K562 (cell line): ENCODE measurements at regions not wholly inside any gene's neighbourhood (a gene's known extent, or its start where the extent isn't known, plus 50 kb on each side); places are given as distances from the start of the nearest gene placed in this dataset.

Experiments
- ATAC-seq: fragments of 200-7000 bp; cut with Tn5 transposase; 3 replicates; pipeline ENCODE4 v1.9.1; 2020; ENCODE audit warnings: moderate library complexity
- BruUV-seq: library from RNA; stranded (reverse); fragments of 400-500 nt; replicated peaks from 2 replicates; lab custom pipeline; 2021; lab: Mats Ljungman, UMichigan
- CTCF ChIA-PET: fragments of 300-600 bp; formaldehyde crosslinking; extraction: SDS; loops from one replicate; lab custom pipeline; 2021; ENCODE audit warnings: low intra/inter-chr PET ratio; lab: Yijun Ruan, JAX
- POLR2A ChIA-PET: fragments of 300-600, 350-650 bp; sonication (Branson Sonifier 250); formaldehyde crosslinking; extraction: SDS; loops from one replicate; lab custom pipeline; 2021; ENCODE audit warnings: antibody characterized with exemption, inconsistent platforms; lab: Yijun Ruan, JAX
- DNase-seq, 4 experiments: peaks; one replicate each; pipeline versions ENCODE4 v3.0.0 to v3.0.0-alpha.2; 2011 to 2018; ENCODE audit warnings: low spot score in 3 of 4, mixed read lengths in 3 of 4; ENCODE audit errors: extremely low read depth in 1 of 4
- FAIRE-seq: peaks from 2 replicates; lab custom pipeline; 2011; peaks lifted over from hg19 to GRCh38; lab: Jason Lieb, UNC
- H2AFZ ChIP-seq: 2 replicates; pipeline ENCODE4 v1.6.0; 2011; ENCODE audit warnings: low read depth, low read length, control low read depth, inconsistent platforms
- H3K27ac ChIP-seq: fragments of 200-600 bp; 3 replicates; pipeline ENCODE4 v1.8.0; 2011; ENCODE audit warnings: low read depth, mild to moderate bottlenecking, control low read depth, inconsistent platforms, low read length, moderate library complexity, mixed read lengths; ENCODE audit errors: extremely low read depth
- H3K27me3 ChIP-seq, 2 experiments: fragments of 300-600 bp in 1 of 2; 2 replicates in 1 of 2; 3 replicates in 1 of 2; pipeline versions ENCODE4 v1.6.0 to v1.8.0; 2011; ENCODE audit warnings: inconsistent platforms in 2 of 2, low read length in 2 of 2, mild to moderate bottlenecking in 1 of 2, mixed read lengths in 1 of 2, moderate library complexity in 1 of 2; ENCODE audit not compliant: control insufficient read depth in 2 of 2, insufficient read depth in 2 of 2
- H3K36me3 ChIP-seq: fragments of 300-600 bp; 3 replicates; pipeline ENCODE4 v1.8.0; 2011; ENCODE audit warnings: mild to moderate bottlenecking, low read length, inconsistent platforms; ENCODE audit not compliant: control insufficient read depth, insufficient read depth
- H3K4me1 ChIP-seq, 2 experiments: fragments of 200-600 bp in 1 of 2; replicated peaks in 1 of 2; 2 replicates in 1 of 2; 3 replicates in 1 of 2; pipeline versions ENCODE4 v1.5.1 to v1.8.0; 2011; ENCODE audit warnings: inconsistent platforms in 2 of 2, low read length in 2 of 2, mild to moderate bottlenecking in 1 of 2, mixed read lengths in 1 of 2, moderate library complexity in 1 of 2; ENCODE audit not compliant: control insufficient read depth in 2 of 2, insufficient read depth in 2 of 2
- H3K4me2 ChIP-seq: 2 replicates; pipeline ENCODE4 v1.6.1; 2011; ENCODE audit warnings: low read length, control low read depth, inconsistent platforms, mixed read lengths; ENCODE audit not compliant: insufficient read depth
- H3K4me3 ChIP-seq: fragments of 200-600 bp; sonication (generic), shearing (Covaris generic); 2 replicates; pipeline ENCODE4 v1.5.1; 2016; ENCODE audit warnings: control low read depth, inconsistent platforms
- H3K79me2 ChIP-seq: fragments of 200-600 bp; 3 replicates; pipeline ENCODE4 v1.8.0; 2011; ENCODE audit warnings: low read length, inconsistent platforms; ENCODE audit not compliant: control insufficient read depth, insufficient read depth
- H3K9ac ChIP-seq, 2 experiments: 2 replicates each; pipeline versions ENCODE4 v1.6.0 to v1.6.1; 2011; ENCODE audit warnings: low read depth in 2 of 2, low read length in 2 of 2, control low read depth in 1 of 2, inconsistent platforms in 1 of 2, mild to moderate bottlenecking in 1 of 2, mixed read lengths in 1 of 2; ENCODE audit not compliant: insufficient read depth in 1 of 2
- H3K9me1 ChIP-seq: one replicate; pipeline ENCODE4 v1.6.0; 2011; ENCODE audit warnings: inconsistent platforms, mild to moderate bottlenecking, low read length, moderate library complexity; ENCODE audit not compliant: control insufficient read depth, insufficient read depth
- H3K9me3 ChIP-seq: replicated peaks from 2 replicates; pipeline ENCODE4 v1.5.1; 2011; ENCODE audit warnings: low read depth, low read length, inconsistent platforms; ENCODE audit not compliant: control insufficient read depth, insufficient read depth
- H4K20me1 ChIP-seq: replicated peaks from 2 replicates; pipeline ENCODE4 v1.6.1; 2011; ENCODE audit warnings: low read length, inconsistent platforms, mixed read lengths; ENCODE audit not compliant: control insufficient read depth, insufficient read depth
- ADNP ChIP-seq: fragments of 200-800 bp; sonication (Bioruptor generic); IDR thresholded peaks from 2 replicates; pipeline ENCODE4 v1.6.1; 2016; ENCODE audit warnings: missing genetic modification characterization, missing compliant biosample characterization
- ARID2 ChIP-seq: fragments of 450-650 bp; IDR thresholded peaks from 2 replicates; pipeline ENCODE4 v1.6.1; 2017; ENCODE audit warnings: antibody characterized with exemption, mild to moderate bottlenecking
- BRCA1 ChIP-seq, 2 experiments: fragments of 450-650 bp in 1 of 2; sonication (generic) in 1 of 2; formaldehyde crosslinking in 1 of 2; IDR thresholded peaks; 2 replicates each; pipeline versions ENCODE4 v1.5.0 to v1.6.1; 2017 to 2020; ENCODE audit warnings: mild to moderate bottlenecking in 1 of 2, missing genetic modification reagents in 1 of 2
- CBFB ChIP-seq: sonication (generic); formaldehyde crosslinking; IDR thresholded peaks from 2 replicates; pipeline ENCODE4 v1.4.0; 2020; ENCODE audit warnings: mild to moderate bottlenecking, missing genetic modification reagents
- DACH1 ChIP-seq: fragments of 450-650 bp; IDR thresholded peaks from 2 replicates; pipeline ENCODE4 v1.6.1; 2018; ENCODE audit not compliant: partially characterized antibody
- MCM3 ChIP-seq: fragments of 450-650 bp; IDR thresholded peaks from 2 replicates; pipeline ENCODE4 v1.6.1; 2016
- MEF2A ChIP-seq: IDR thresholded peaks from 2 replicates; pipeline ENCODE4 v1.6.1; 2011; ENCODE audit warnings: low read depth, mild to moderate bottlenecking, low read length, moderate library complexity; ENCODE audit not compliant: control insufficient read depth
- MYC ChIP-seq, 2 experiments: fragments of 250-450 bp in 1 of 2; sonication (Bioruptor Pico) in 1 of 2; IDR thresholded peaks; 2 replicates each; pipeline versions ENCODE4 v1.5.1 to v1.6.1; 2012 to 2021; ENCODE audit warnings: low read depth in 2 of 2, borderline replicate concordance in 1 of 2, improper control_type of control experiment in 1 of 2, low read length in 1 of 2, mild to moderate bottlenecking in 1 of 2, moderate library complexity in 1 of 2
- TAF9B ChIP-seq: fragments of 450-650 bp; IDR thresholded peaks from 2 replicates; pipeline ENCODE4 v1.6.1; 2018; ENCODE audit warnings: mild to moderate bottlenecking; ENCODE audit not compliant: partially characterized antibody
- THRAP3 ChIP-seq: fragments of 450-650 bp; IDR thresholded peaks from 2 replicates; pipeline ENCODE4 v1.6.1; 2016; ENCODE audit warnings: mild to moderate bottlenecking, inconsistent platforms, borderline replicate concordance
- ZNF239 ChIP-seq: fragments of 250-450 bp; sonication (Bioruptor Pico); IDR thresholded peaks from 2 replicates; pipeline ENCODE4 v1.4.0; 2020; ENCODE audit warnings: mild to moderate bottlenecking
- WGBS: fragments of 100-300 bp; shearing (Covaris generic); methylation state at CpG from one replicate; pipeline ENCODE4 v1.1.6; 2016; ENCODE audit warnings: low coverage, mixed read lengths; ENCODE audit not compliant: insufficient coverage; ENCODE audit errors: missing lambda C conversion rate; 5-methylcytosine and 5-hydroxymethylcytosine counted together
- in situ Hi-C: fragments of 300-500 bp; cut with MboI; formaldehyde crosslinking; loops from 4 replicates; pipeline ENCODE4 v1.15.0; 2018; ENCODE audit warnings: inconsistent platforms, mixed read lengths
- intact Hi-C: fragments of 100-400 bp; cut with micrococcal nuclease; formaldehyde crosslinking; loops from 2 replicates; pipeline ENCODE4 v1.14.2; 2022
- TF ChIP-seq, protein P1 (sequence below): sonication (generic); formaldehyde crosslinking; IDR thresholded peaks from 2 replicates; pipeline ENCODE4 v1.9.0; 2022; ENCODE audit warnings: mild to moderate bottlenecking, missing genetic modification reagents
- TF ChIP-seq, protein P2 (sequence below): sonication (generic); formaldehyde crosslinking; IDR thresholded peaks from 2 replicates; pipeline ENCODE4 v1.8.0; 2022; ENCODE audit warnings: mild to moderate bottlenecking, low read depth, missing genetic modification reagents
- TF ChIP-seq, protein P3 (sequence below): fragments of 250-450 bp; sonication (Bioruptor Pico); IDR thresholded peaks from 2 replicates; pipeline ENCODE4 v1.8.0; 2021; ENCODE audit warnings: moderate library complexity, mild to moderate bottlenecking, inconsistent platforms

DNA sequence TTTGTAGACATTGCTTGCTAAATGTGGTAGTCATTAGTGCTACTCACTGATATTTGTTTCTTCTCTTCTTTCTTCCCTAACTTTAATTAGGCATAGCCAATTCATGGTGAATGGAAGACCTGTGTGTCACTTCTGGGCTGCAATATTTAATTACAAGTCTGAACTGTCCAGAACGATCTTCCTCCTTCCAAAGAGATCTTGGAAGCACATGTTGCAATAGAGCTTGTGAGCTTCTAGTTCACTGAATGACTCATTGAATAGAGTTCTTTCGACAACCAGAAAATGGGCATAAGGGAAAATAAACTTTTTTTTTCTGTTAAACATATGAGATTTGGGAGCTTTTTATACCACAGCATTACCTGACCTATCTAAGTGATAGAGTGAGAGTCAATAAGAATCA is 1264.6 kb downstream of the PCDH9 start:
- H3K9me3 ChIP-seq = no peaks in the 10 kb centered on the region
- no peak overlapping the region for H2AFZ ChIP-seq
- H3K36me3 ChIP-seq = no peaks in the 10 kb centered on the region
- no peaks in the 10 kb centered on the region for H3K79me2 ChIP-seq
- no peaks in the 10 kb centered on the region for H4K20me1 ChIP-seq
- FAIRE-seq = no peak
- no peak for ATAC-seq
- no peaks in the 10 kb centered on the region for H3K27me3 ChIP-seq
- no peaks in the 10 kb centered on the region for H3K9me1 ChIP-seq
- no peak overlapping the region for H3K9ac ChIP-seq
- H3K4me2 ChIP-seq = no peak overlapping the region
- DNase-seq = no peak
- intact Hi-C loops = no loop called here
- no peaks in the 10 kb centered on the region for H3K4me1 ChIP-seq
- in situ Hi-C loops = no loop called here
- WGBS = 17% methylated on average over 1 of the region's 2 CpGs
- H3K27ac ChIP-seq = no peak overlapping the region
- TF ChIP-seq CBFB (CRISPR knock-in tag) (no peak), ZNF239 (CRISPR knock-in tag) (no peak), DACH1 (no peak), ADNP (tag) (no peak), MCM3 (no peak), BRCA1 (IDR thresholded peaks at IDR 0.05) (no peak), BRCA1 (CRISPR knock-in tag; IDR thresholded peaks at IDR 0.05) (no peak), MYC (IDR thresholded peaks at IDR 0.05; ENCODE audit: low read depth, low read length) (no peak), MYC (CRISPR knock-in tag; IDR thresholded peaks at IDR 0.05; ENCODE audit: borderline replicate concordance, low read depth) (no peak), THRAP3 (no peak), MEF2A (no peak), TAF9B (no peak), ARID2 (no peak)
- TF ChIP-seq, protein P1, sequence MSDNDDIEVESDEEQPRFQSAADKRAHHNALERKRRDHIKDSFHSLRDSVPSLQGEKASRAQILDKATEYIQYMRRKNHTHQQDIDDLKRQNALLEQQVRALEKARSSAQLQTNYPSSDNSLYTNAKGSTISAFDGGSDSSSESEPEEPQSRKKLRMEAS (CRISPR knock-in tag) = no peak
- TF ChIP-seq, protein P2, sequence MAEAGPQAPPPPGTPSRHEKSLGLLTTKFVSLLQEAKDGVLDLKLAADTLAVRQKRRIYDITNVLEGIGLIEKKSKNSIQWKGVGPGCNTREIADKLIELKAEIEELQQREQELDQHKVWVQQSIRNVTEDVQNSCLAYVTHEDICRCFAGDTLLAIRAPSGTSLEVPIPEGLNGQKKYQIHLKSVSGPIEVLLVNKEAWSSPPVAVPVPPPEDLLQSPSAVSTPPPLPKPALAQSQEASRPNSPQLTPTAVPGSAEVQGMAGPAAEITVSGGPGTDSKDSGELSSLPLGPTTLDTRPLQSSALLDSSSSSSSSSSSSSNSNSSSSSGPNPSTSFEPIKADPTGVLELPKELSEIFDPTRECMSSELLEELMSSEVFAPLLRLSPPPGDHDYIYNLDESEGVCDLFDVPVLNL (CRISPR knock-in tag) = no peak
- TF ChIP-seq, protein P3, sequence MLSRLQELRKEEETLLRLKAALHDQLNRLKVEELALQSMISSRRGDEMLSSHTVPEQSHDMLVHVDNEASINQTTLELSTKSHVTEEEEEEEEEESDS = no peak
- TF ChIP-seq, all 486 proteins: peak for 0
- CTCF ChIA-PET = no interaction called here
- POLR2A ChIA-PET = no interaction called here
- no TSS peak for BruUV-seq
- no peak overlapping the region for H3K4me3 ChIP-seq
